GM23338 (cell line): ENCODE measurements at regions not wholly inside any gene's neighbourhood (a gene's known extent, or its start where the extent isn't known, plus 50 kb on each side); places are given as distances from the start of the nearest gene placed in this dataset.

Source experiments
- ATAC-seq: fragments of 200-7000 bp; cut with Tn5 transposase; 3 replicates; pipeline ENCODE4 v1.9.1; 2020
- DNase-seq: peaks from one replicate; pipeline ENCODE4 v3.0.0-alpha.2; 2015; ENCODE audit warnings: low spot score
- H2AFZ ChIP-seq: fragments of 200-600 bp; sonication (generic); 2 replicates; pipeline ENCODE4 v1.8.0; 2016; ENCODE audit warnings: antibody characterized with exemption, mild to moderate bottlenecking, moderate library complexity
- H3F3A ChIP-seq: fragments of 200-600 bp; sonication (generic); replicated peaks from 2 replicates; pipeline ENCODE4 v1.8.0; 2017; ENCODE audit warnings: antibody characterized with exemption, mixed run types, low read depth
- H3K27ac ChIP-seq: fragments of 200-600 bp; sonication (generic); 2 replicates; pipeline ENCODE4 v1.6.1; 2016; ENCODE audit warnings: low read depth
- H3K27me3 ChIP-seq: fragments of 200-600 bp; sonication (generic); 2 replicates; pipeline ENCODE4 v1.8.0; 2016; ENCODE audit warnings: mild to moderate bottlenecking, mixed run types, moderate library complexity; ENCODE audit not compliant: insufficient read depth
- H3K36me3 ChIP-seq: fragments of 200-600 bp; sonication (generic); 2 replicates; pipeline ENCODE4 v1.8.0; 2016; ENCODE audit warnings: mild to moderate bottlenecking; ENCODE audit not compliant: insufficient read depth
- H3K4me1 ChIP-seq: fragments of 200-600 bp; sonication (generic); 2 replicates; pipeline ENCODE4 v1.8.0; 2016; ENCODE audit warnings: mild to moderate bottlenecking, moderate library complexity; ENCODE audit not compliant: insufficient read depth
- H3K4me2 ChIP-seq: fragments of 200-600 bp; sonication (generic); 2 replicates; pipeline ENCODE4 v1.7.1; 2017; ENCODE audit warnings: mixed run types
- H3K4me3 ChIP-seq: fragments of 200-600 bp; sonication (generic); 2 replicates; pipeline ENCODE4 v1.6.1; 2016; ENCODE audit warnings: mixed run types
- H3K79me2 ChIP-seq: fragments of 200-600 bp; sonication (generic); replicated peaks from 2 replicates; pipeline ENCODE4 v1.8.0; 2017; ENCODE audit warnings: mild to moderate bottlenecking; ENCODE audit not compliant: insufficient read depth
- H3K9me2 ChIP-seq: fragments of 200-600 bp; sonication (generic); 2 replicates; pipeline ENCODE4 v1.8.0; 2017; ENCODE audit not compliant: insufficient read depth
- H4K20me1 ChIP-seq: fragments of 200-600 bp; sonication (generic); replicated peaks from 2 replicates; pipeline ENCODE4 v1.8.0; 2017; ENCODE audit warnings: mild to moderate bottlenecking; ENCODE audit not compliant: insufficient read depth
- H3K27ac Mint-ChIP-seq: 2 replicates; pipeline ENCODE4 v1.8.0; 2020; ENCODE audit warnings: inconsistent platforms, mild to moderate bottlenecking, moderate library complexity, mixed read lengths
- H3K27me3 Mint-ChIP-seq: 3 replicates; pipeline ENCODE4 v1.8.0; 2022; ENCODE audit warnings: low read depth, mild to moderate bottlenecking, moderate library complexity, mixed read lengths, inconsistent platforms; ENCODE audit not compliant: insufficient read depth, poor library complexity
- H3K36me3 Mint-ChIP-seq: 3 replicates; pipeline ENCODE4 v1.8.0; 2021; ENCODE audit warnings: low read depth, mild to moderate bottlenecking, inconsistent platforms, moderate library complexity, mixed read lengths
- H3K4me1 Mint-ChIP-seq: 3 replicates; pipeline ENCODE4 v1.8.0; 2020; ENCODE audit warnings: mild to moderate bottlenecking, inconsistent platforms, mixed read lengths
- H3K4me3 Mint-ChIP-seq: 3 replicates; pipeline ENCODE4 v1.8.0; 2021; ENCODE audit warnings: moderate library complexity, mild to moderate bottlenecking, inconsistent platforms, mixed read lengths
- H3K9me3 Mint-ChIP-seq: 3 replicates; pipeline ENCODE4 v1.8.0; 2020; ENCODE audit warnings: moderate library complexity, mild to moderate bottlenecking, inconsistent platforms, mixed read lengths
- ETS1 ChIP-seq: IDR thresholded peaks from 2 replicates; pipeline ENCODE4 v1.6.1; 2016; ENCODE audit warnings: antibody characterized with exemption
- EZH2 ChIP-seq: fragments of 200-600 bp; sonication (generic); IDR thresholded peaks from one replicate; pipeline ENCODE4 v1.8.0; 2017; ENCODE audit warnings: antibody characterized with exemption, mild to moderate bottlenecking, low read depth; ENCODE audit not compliant: unreplicated experiment
- NANOG ChIP-seq: IDR thresholded peaks from 2 replicates; pipeline ENCODE4 v1.6.1; 2016; ENCODE audit warnings: antibody characterized with exemption, borderline replicate concordance
- POLR2AphosphoS5 ChIP-seq: IDR thresholded peaks from 2 replicates; pipeline ENCODE4 v1.6.1; 2016; ENCODE audit warnings: antibody characterized with exemption, low read depth
- ZNF114 ChIP-seq: fragments of 250-450 bp; sonication (Bioruptor Pico); IDR thresholded peaks from 2 replicates; pipeline ENCODE4 v1.5.0; 2020; ENCODE audit warnings: mild to moderate bottlenecking, moderate library complexity
- ZNF331 ChIP-seq: fragments of 250-450 bp; sonication (Bioruptor Pico); IDR thresholded peaks from 2 replicates; pipeline ENCODE4 v1.5.0; 2020; ENCODE audit warnings: low read depth, mild to moderate bottlenecking, moderate library complexity
- TF ChIP-seq, protein P1 (sequence below), 2 experiments: fragments of 200-600 bp in 1 of 2; sonication (generic) in 1 of 2; conservative IDR thresholded peaks; 2 replicates each; pipeline versions ENCODE4 v1.5.1 to v1.6.1; 2016 to 2017; ENCODE audit warnings: antibody characterized with exemption in 2 of 2, low read depth in 2 of 2, mild to moderate bottlenecking in 2 of 2, moderate library complexity in 1 of 2
- TF ChIP-seq, protein P2 (sequence below): IDR thresholded peaks from one replicate; pipeline ENCODE4 v1.6.1; 2018; ENCODE audit warnings: antibody characterized with exemption; ENCODE audit not compliant: unreplicated experiment

- Histone ChIP-seq H3K36me3 (no peaks in the 10 kb centered on the region), H2AFZ (no peak overlapping the region), H4K20me1 (no peaks in the 10 kb centered on the region), H3F3A (no peaks in the 10 kb centered on the region), H3K4me3 (no peak overlapping the region), H3K27me3 (no peaks in the 10 kb centered on the region), H3K4me2 (no peak overlapping the region), H3K9me2 (no peaks in the 10 kb centered on the region), H3K79me2 (no peaks in the 10 kb centered on the region), H3K27ac (no peak overlapping the region), H3K4me1 (no peaks in the 10 kb centered on the region)
- Mint-ChIP-seq H3K27me3 (no peaks in the 10 kb centered on the region), H3K9me3 (no peaks in the 10 kb centered on the region), H3K4me3 (no peak overlapping the region), H3K27ac (no peak overlapping the region), H3K4me1 (0 out of 3 replicates have a peak, but pooled peaks cover 2% of the 10 kb centered on the region), H3K36me3 (no peaks in the 10 kb centered on the region)
- TF ChIP-seq, protein P1, sequence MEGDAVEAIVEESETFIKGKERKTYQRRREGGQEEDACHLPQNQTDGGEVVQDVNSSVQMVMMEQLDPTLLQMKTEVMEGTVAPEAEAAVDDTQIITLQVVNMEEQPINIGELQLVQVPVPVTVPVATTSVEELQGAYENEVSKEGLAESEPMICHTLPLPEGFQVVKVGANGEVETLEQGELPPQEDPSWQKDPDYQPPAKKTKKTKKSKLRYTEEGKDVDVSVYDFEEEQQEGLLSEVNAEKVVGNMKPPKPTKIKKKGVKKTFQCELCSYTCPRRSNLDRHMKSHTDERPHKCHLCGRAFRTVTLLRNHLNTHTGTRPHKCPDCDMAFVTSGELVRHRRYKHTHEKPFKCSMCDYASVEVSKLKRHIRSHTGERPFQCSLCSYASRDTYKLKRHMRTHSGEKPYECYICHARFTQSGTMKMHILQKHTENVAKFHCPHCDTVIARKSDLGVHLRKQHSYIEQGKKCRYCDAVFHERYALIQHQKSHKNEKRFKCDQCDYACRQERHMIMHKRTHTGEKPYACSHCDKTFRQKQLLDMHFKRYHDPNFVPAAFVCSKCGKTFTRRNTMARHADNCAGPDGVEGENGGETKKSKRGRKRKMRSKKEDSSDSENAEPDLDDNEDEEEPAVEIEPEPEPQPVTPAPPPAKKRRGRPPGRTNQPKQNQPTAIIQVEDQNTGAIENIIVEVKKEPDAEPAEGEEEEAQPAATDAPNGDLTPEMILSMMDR (conservative IDR thresholded peaks at IDR 0.05; ENCODE audit: low read depth in 2 of 2): no peak
- TF ChIP-seq ZNF114 (CRISPR knock-in tag): no peak
- no peak for DNase-seq
- no peak for ATAC-seq
Measured at GRCh38 chr7:81887098-81888090, 117.5 kb upstream of the HGF start.

GRCh38 chr7:81886211-81886764, 116.4 kb upstream of the HGF start:
- no peak overlapping the region for H3K4me3 ChIP-seq
- no peak overlapping the region for H3K4me2 ChIP-seq
- no peaks in the 10 kb centered on the region for H3K9me2 ChIP-seq
- 0 out of 3 replicates have a peak, but pooled peaks cover 2% of the 10 kb centered on the region for H3K4me1 Mint-ChIP-seq
- H3K4me3 Mint-ChIP-seq: no peak overlapping the region
- H3K79me2 ChIP-seq: no peaks in the 10 kb centered on the region
- no peak overlapping the region for H2AFZ ChIP-seq
- H3K27ac Mint-ChIP-seq: no peak overlapping the region
- ATAC-seq: no peak
- no peaks in the 10 kb centered on the region for H3K27me3 ChIP-seq
- H3K9me3 Mint-ChIP-seq: no peaks in the 10 kb centered on the region
- H3K36me3 Mint-ChIP-seq: no peaks in the 10 kb centered on the region
- no peaks in the 10 kb centered on the region for H3K4me1 ChIP-seq
- no peak overlapping the region for H3K27ac ChIP-seq
- H3F3A ChIP-seq: no peaks in the 10 kb centered on the region
- H3K27me3 Mint-ChIP-seq: no peaks in the 10 kb centered on the region
- no peak for DNase-seq
- no peaks in the 10 kb centered on the region for H3K36me3 ChIP-seq
- H4K20me1 ChIP-seq: no peaks in the 10 kb centered on the region
- TF ChIP-seq, protein P2, sequence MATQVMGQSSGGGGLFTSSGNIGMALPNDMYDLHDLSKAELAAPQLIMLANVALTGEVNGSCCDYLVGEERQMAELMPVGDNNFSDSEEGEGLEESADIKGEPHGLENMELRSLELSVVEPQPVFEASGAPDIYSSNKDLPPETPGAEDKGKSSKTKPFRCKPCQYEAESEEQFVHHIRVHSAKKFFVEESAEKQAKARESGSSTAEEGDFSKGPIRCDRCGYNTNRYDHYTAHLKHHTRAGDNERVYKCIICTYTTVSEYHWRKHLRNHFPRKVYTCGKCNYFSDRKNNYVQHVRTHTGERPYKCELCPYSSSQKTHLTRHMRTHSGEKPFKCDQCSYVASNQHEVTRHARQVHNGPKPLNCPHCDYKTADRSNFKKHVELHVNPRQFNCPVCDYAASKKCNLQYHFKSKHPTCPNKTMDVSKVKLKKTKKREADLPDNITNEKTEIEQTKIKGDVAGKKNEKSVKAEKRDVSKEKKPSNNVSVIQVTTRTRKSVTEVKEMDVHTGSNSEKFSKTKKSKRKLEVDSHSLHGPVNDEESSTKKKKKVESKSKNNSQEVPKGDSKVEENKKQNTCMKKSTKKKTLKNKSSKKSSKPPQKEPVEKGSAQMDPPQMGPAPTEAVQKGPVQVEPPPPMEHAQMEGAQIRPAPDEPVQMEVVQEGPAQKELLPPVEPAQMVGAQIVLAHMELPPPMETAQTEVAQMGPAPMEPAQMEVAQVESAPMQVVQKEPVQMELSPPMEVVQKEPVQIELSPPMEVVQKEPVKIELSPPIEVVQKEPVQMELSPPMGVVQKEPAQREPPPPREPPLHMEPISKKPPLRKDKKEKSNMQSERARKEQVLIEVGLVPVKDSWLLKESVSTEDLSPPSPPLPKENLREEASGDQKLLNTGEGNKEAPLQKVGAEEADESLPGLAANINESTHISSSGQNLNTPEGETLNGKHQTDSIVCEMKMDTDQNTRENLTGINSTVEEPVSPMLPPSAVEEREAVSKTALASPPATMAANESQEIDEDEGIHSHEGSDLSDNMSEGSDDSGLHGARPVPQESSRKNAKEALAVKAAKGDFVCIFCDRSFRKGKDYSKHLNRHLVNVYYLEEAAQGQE: no peak
- TF ChIP-seq POLR2AphosphoS5: no peak
- no peak for TF ChIP-seq ZNF331
- no peak for TF ChIP-seq ETS1
- TF ChIP-seq, protein P1 (conservative IDR thresholded peaks at IDR 0.05; ENCODE audit: low read depth in 2 of 2): no peak
- TF ChIP-seq NANOG: no peak
- TF ChIP-seq EZH2: no peak
